ENCODE measurements at regions not wholly inside any gene's neighbourhood (a gene's known extent, or its start where the extent isn't known, plus 50 kb on each side); places are given as distances from the start of the nearest gene placed in this dataset.
"Not testable (repeated sequence)": the region's sequence is repeated elsewhere in the genome, so short reads cannot be mapped to it uniquely, and the experiment has no call there.

- no peak for DNase-seq (ENCODE audit: low spot score)
These were observed 737.0 kb upstream of the ADGRB3 start for GRCh38 chr6:67897998-67898607.

GRCh38 chr6:67896476-67896875, 738.6 kb upstream of the ADGRB3 start:
- DNase-seq (ENCODE audit: low spot score), result no peak

- DNase-seq (ENCODE audit: low spot score), result no peak
These were observed 745.4 kb upstream of the ADGRB3 start for GRCh38 chr6:67889682-67889995.

GRCh38 chr6:67888886-67889681, 746.0 kb upstream of the ADGRB3 start:
- peak; percentile 15 for DNase-seq (ENCODE audit: low spot score)

GRCh38 chr6:67888546-67888885, 746.6 kb upstream of the ADGRB3 start:
- no peak for DNase-seq (ENCODE audit: low spot score)

- DNase-seq (ENCODE audit: low spot score), result no peak
These were observed 747.1 kb upstream of the ADGRB3 start for GRCh38 chr6:67887747-67888545.

GRCh38 chr6:67887419-67887746, 747.7 kb upstream of the ADGRB3 start:
- no peak for DNase-seq (ENCODE audit: low spot score)

- no peak for DNase-seq (ENCODE audit: low spot score)
These were observed 748.2 kb upstream of the ADGRB3 start for GRCh38 chr6:67886840-67887292.

- DNase-seq (ENCODE audit: low spot score), result no peak
These were observed 748.9 kb upstream of the ADGRB3 start for GRCh38 chr6:67886036-67886707.

- DNase-seq (ENCODE audit: low spot score), result no peak
These were observed 749.7 kb upstream of the ADGRB3 start for GRCh38 chr6:67885081-67886033.

- no peak for DNase-seq (ENCODE audit: low spot score)
These were observed 750.6 kb upstream of the ADGRB3 start for GRCh38 chr6:67884442-67884841.

GRCh38 chr6:67883500-67884366, 751.3 kb upstream of the ADGRB3 start:
- DNase-seq (ENCODE audit: low spot score), result no peak

- DNase-seq (ENCODE audit: low spot score), result no peak
These were observed 752.4 kb upstream of the ADGRB3 start for GRCh38 chr6:67882436-67883311.

- DNase-seq (ENCODE audit: low spot score), result no peak
These were observed 753.4 kb upstream of the ADGRB3 start for GRCh38 chr6:67881706-67882065.

- peak; percentile 44 for DNase-seq (ENCODE audit: low spot score)
These were observed 754.0 kb upstream of the ADGRB3 start for GRCh38 chr6:67880939-67881705.

- DNase-seq (ENCODE audit: low spot score), result not testable (repeated sequence)
These were observed 754.7 kb upstream of the ADGRB3 start for GRCh38 chr6:67880343-67880742.

GRCh38 chr6:67879928-67880327, 755.2 kb upstream of the ADGRB3 start:
- DNase-seq (ENCODE audit: low spot score), result not testable (repeated sequence)

GRCh38 chr6:67879105-67879904, 755.8 kb upstream of the ADGRB3 start:
- DNase-seq (ENCODE audit: low spot score), result not testable (repeated sequence)

Measured in H4 (cell line).